ENCODE measurements at regions not wholly inside any gene's neighbourhood (a gene's known extent, or its start where the extent isn't known, plus 50 kb on each side); places are given as distances from the start of the nearest gene placed in this dataset.
"Not testable (repeated sequence)": the region's sequence is repeated elsewhere in the genome, so short reads cannot be mapped to it uniquely, and the experiment has no call there.

- Histone ChIP-seq H3K9ac (ENCODE audit: low read length) (no peak overlapping the region), H3K9me3 (ENCODE audit: low read length) (no peaks in the 10 kb centered on the region), H4K20me1 (ENCODE audit: low read length) (no peaks in the 10 kb centered on the region), H3K27me3 (ENCODE audit: low read length) (no peaks in the 10 kb centered on the region), H3F3A (ENCODE audit: low read length, unreplicated experiment) (no peaks in the 10 kb centered on the region), H3K9me2 (replicated peaks; ENCODE audit: low read length) (no peaks in the 10 kb centered on the region), H3K4me2 (ENCODE audit: low read length) (no peak overlapping the region), H3K36me3 (ENCODE audit: low read depth, low read length) (no peaks in the 10 kb centered on the region), H3K4me3 (ENCODE audit: low read length) (no peak overlapping the region), H3K27ac (ENCODE audit: low read length) (no peak overlapping the region), H3K4me1 (ENCODE audit: insufficient read depth, low read length) (no peaks in the 10 kb centered on the region), H3K79me2 (ENCODE audit: low read length) (no peaks in the 10 kb centered on the region), H2AFZ (ENCODE audit: low read length) (no peak overlapping the region)
- POLR2A ChIA-PET (ENCODE audit: unreplicated experiment), result interaction anchor here (0.5 kb wide), 1 partner anchor 34 kb away, joined by 3 read pairs; no protein-coding TSS in a partner anchor
- TF ChIP-seq EZH2 (IDR thresholded peaks at IDR 0.05; ENCODE audit: low read length, unreplicated experiment) (no peak), EZH2phosphoT487 (IDR thresholded peaks at IDR 0.05; ENCODE audit: borderline replicate concordance, low read length) (no peak)
- TF ChIP-seq, protein P1, sequence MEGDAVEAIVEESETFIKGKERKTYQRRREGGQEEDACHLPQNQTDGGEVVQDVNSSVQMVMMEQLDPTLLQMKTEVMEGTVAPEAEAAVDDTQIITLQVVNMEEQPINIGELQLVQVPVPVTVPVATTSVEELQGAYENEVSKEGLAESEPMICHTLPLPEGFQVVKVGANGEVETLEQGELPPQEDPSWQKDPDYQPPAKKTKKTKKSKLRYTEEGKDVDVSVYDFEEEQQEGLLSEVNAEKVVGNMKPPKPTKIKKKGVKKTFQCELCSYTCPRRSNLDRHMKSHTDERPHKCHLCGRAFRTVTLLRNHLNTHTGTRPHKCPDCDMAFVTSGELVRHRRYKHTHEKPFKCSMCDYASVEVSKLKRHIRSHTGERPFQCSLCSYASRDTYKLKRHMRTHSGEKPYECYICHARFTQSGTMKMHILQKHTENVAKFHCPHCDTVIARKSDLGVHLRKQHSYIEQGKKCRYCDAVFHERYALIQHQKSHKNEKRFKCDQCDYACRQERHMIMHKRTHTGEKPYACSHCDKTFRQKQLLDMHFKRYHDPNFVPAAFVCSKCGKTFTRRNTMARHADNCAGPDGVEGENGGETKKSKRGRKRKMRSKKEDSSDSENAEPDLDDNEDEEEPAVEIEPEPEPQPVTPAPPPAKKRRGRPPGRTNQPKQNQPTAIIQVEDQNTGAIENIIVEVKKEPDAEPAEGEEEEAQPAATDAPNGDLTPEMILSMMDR (conservative IDR thresholded peaks at IDR 0.05; ENCODE audit: low read depth, low read length), result no peak
- BruUV-seq (replicated peaks), result no TSS peak
- intact Hi-C loops (cut with micrococcal nuclease), result loop anchor here (1.0 kb wide), 1 partner anchor 11 kb away; no protein-coding TSS in a partner anchor
- ATAC-seq, result no peak
- no peak for DNase-seq
- CTCF ChIA-PET, result no interaction called here
These were observed 404.4 kb downstream of the UTRN start for GRCh38 chr6:144689503-144690040.

GRCh38 chr6:144690133-144690532, 405.0 kb downstream of the UTRN start:
- Histone ChIP-seq H3K4me2 (ENCODE audit: low read length) (no peak overlapping the region), H4K20me1 (ENCODE audit: low read length) (no peaks in the 10 kb centered on the region), H3K9me2 (replicated peaks; ENCODE audit: low read length) (no peaks in the 10 kb centered on the region), H3F3A (ENCODE audit: low read length, unreplicated experiment) (no peaks in the 10 kb centered on the region), H3K27ac (ENCODE audit: low read length) (no peak overlapping the region), H3K9ac (ENCODE audit: low read length) (no peak overlapping the region), H3K36me3 (ENCODE audit: low read depth, low read length) (no peaks in the 10 kb centered on the region), H3K27me3 (ENCODE audit: low read length) (no peaks in the 10 kb centered on the region), H2AFZ (ENCODE audit: low read length) (no peak overlapping the region), H3K9me3 (ENCODE audit: low read length) (no peaks in the 10 kb centered on the region), H3K79me2 (ENCODE audit: low read length) (no peaks in the 10 kb centered on the region), H3K4me3 (ENCODE audit: low read length) (no peak overlapping the region), H3K4me1 (ENCODE audit: insufficient read depth, low read length) (no peaks in the 10 kb centered on the region)
- ChIA-PET POLR2A (ENCODE audit: unreplicated experiment) (no interaction called here), CTCF (no interaction called here)
- no peak for DNase-seq
- no TSS peak for BruUV-seq (replicated peaks)
- intact Hi-C loops (cut with micrococcal nuclease), result no loop called here
- TF ChIP-seq, protein P1 (conservative IDR thresholded peaks at IDR 0.05; ENCODE audit: low read depth, low read length), result no peak
- TF ChIP-seq EZH2phosphoT487 (IDR thresholded peaks at IDR 0.05; ENCODE audit: borderline replicate concordance, low read length), result no peak
- TF ChIP-seq EZH2 (IDR thresholded peaks at IDR 0.05; ENCODE audit: low read length, unreplicated experiment), result no peak
- no peak for ATAC-seq

GRCh38 chr6:144690666-144691065, 405.5 kb downstream of the UTRN start:
- H2AFZ ChIP-seq (ENCODE audit: low read length), result no peak overlapping the region
- intact Hi-C loops (cut with micrococcal nuclease), result no loop called here
- H3K9me2 ChIP-seq (replicated peaks; ENCODE audit: low read length), result no peaks in the 10 kb centered on the region
- no peaks in the 10 kb centered on the region for H3K27me3 ChIP-seq (ENCODE audit: low read length)
- CTCF ChIA-PET, result no interaction called here
- BruUV-seq (replicated peaks), result no TSS peak
- no peaks in the 10 kb centered on the region for H4K20me1 ChIP-seq (ENCODE audit: low read length)
- H3K9ac ChIP-seq (ENCODE audit: low read length), result no peak overlapping the region
- no peak for ATAC-seq
- H3K9me3 ChIP-seq (ENCODE audit: low read length), result no peaks in the 10 kb centered on the region
- H3K4me3 ChIP-seq (ENCODE audit: low read length), result no peak overlapping the region
- H3K4me2 ChIP-seq (ENCODE audit: low read length), result no peak overlapping the region
- no peaks in the 10 kb centered on the region for H3K4me1 ChIP-seq (ENCODE audit: insufficient read depth, low read length)
- H3F3A ChIP-seq (ENCODE audit: low read length, unreplicated experiment), result no peaks in the 10 kb centered on the region
- no peak for DNase-seq
- H3K79me2 ChIP-seq (ENCODE audit: low read length), result no peaks in the 10 kb centered on the region
- H3K27ac ChIP-seq (ENCODE audit: low read length), result no peak overlapping the region
- TF ChIP-seq EZH2 (IDR thresholded peaks at IDR 0.05; ENCODE audit: low read length, unreplicated experiment), result no peak
- TF ChIP-seq EZH2phosphoT487 (IDR thresholded peaks at IDR 0.05; ENCODE audit: borderline replicate concordance, low read length), result no peak
- TF ChIP-seq, protein P1 (conservative IDR thresholded peaks at IDR 0.05; ENCODE audit: low read depth, low read length), result no peak
- no peaks in the 10 kb centered on the region for H3K36me3 ChIP-seq (ENCODE audit: low read depth, low read length)
- POLR2A ChIA-PET (ENCODE audit: unreplicated experiment), result no interaction called here

- H4K20me1 ChIP-seq (ENCODE audit: low read length); H3K9ac ChIP-seq (ENCODE audit: low read length); H3K9me2 ChIP-seq (replicated peaks; ENCODE audit: low read length); POLR2A ChIA-PET (ENCODE audit: unreplicated experiment); H3K4me1 ChIP-seq (ENCODE audit: insufficient read depth, low read length); BruUV-seq (replicated peaks); H3F3A ChIP-seq (ENCODE audit: low read length, unreplicated experiment); H3K79me2 ChIP-seq (ENCODE audit: low read length); H3K27me3 ChIP-seq (ENCODE audit: low read length); H2AFZ ChIP-seq (ENCODE audit: low read length); H3K9me3 ChIP-seq (ENCODE audit: low read length); H3K27ac ChIP-seq (ENCODE audit: low read length); H3K4me2 ChIP-seq (ENCODE audit: low read length); ATAC-seq; intact Hi-C loops (cut with micrococcal nuclease); H3K4me3 ChIP-seq (ENCODE audit: low read length); DNase-seq; H3K36me3 ChIP-seq (ENCODE audit: low read depth, low read length); CTCF ChIA-PET: not testable (repeated sequence)
These were observed 406.9 kb downstream of the UTRN start for GRCh38 chr6:144692050-144692449.

Measured in PC-3 (cell line).